ENCODE measurements at regions not wholly inside any gene's neighbourhood (a gene's known extent, or its start where the extent isn't known, plus 50 kb on each side); places are given as distances from the start of the nearest gene placed in this dataset.

GRCh38 chr15:38660738-38661137 lies 96.1 kb upstream of the RASGRP1 start:
- H3K9ac ChIP-seq (ENCODE audit: low read length) = no peak overlapping the region
- DNase-seq = no peak

GRCh38 chr15:38662033-38662802 lies 97.6 kb upstream of the RASGRP1 start:
- no peak overlapping the region for H3K18ac ChIP-seq (ENCODE audit: low read length)

More at GRCh38 chr15:38660738-38661137, 96.1 kb upstream of the RASGRP1 start:
- Histone ChIP-seq H3K4me3 (ENCODE audit: low read depth, low read length) (no peak overlapping the region), H2AFZ (ENCODE audit: insufficient read depth, low read length, poor library complexity) (no peak overlapping the region), H3K27me3 (ENCODE audit: insufficient read depth, low read length) (no peaks in the 10 kb centered on the region), H4K91ac (ENCODE audit: low read depth, low read length) (no peak overlapping the region), H3K4ac (ENCODE audit: low read depth, low read length) (no peak overlapping the region), H3K23ac (ENCODE audit: low read length) (no peak overlapping the region), H2BK120ac (ENCODE audit: insufficient read depth, low read length, poor library complexity) (no peak overlapping the region), H4K12ac (ENCODE audit: low read depth, low read length) (no peak overlapping the region), H2BK5ac (ENCODE audit: low read depth, low read length, poor library complexity) (no peak overlapping the region), H3K36me3 (ENCODE audit: control insufficient read depth in 1 of 2, insufficient read depth in 2 of 2, low read length in 2 of 2) (no peaks in the 10 kb centered on the region), H3K79me1 (ENCODE audit: low read length) (no peaks in the 10 kb centered on the region), H4K8ac (ENCODE audit: low read depth, low read length) (no peak overlapping the region), H3K79me2 (ENCODE audit: control insufficient read depth, insufficient read depth, low read length, poor library complexity) (no peaks in the 10 kb centered on the region), H3K27ac (ENCODE audit: low read depth, low read length) (no peak overlapping the region), H2BK12ac (ENCODE audit: low read length) (no peak overlapping the region), H3K9me3 (ENCODE audit: insufficient read depth, low read depth, low read length) (no peaks in the 10 kb centered on the region), H3K4me1 (ENCODE audit: control insufficient read depth in 1 of 2, insufficient read depth in 2 of 2, low read length in 2 of 2) (no peaks in the 10 kb centered on the region), H2AK5ac (ENCODE audit: low read length) (no peak overlapping the region), H3K14ac (ENCODE audit: low read length) (no peak overlapping the region), H3K18ac (ENCODE audit: low read length) (no peak overlapping the region), H3K4me2 (ENCODE audit: low read length) (no peak overlapping the region)
- WGBS (ENCODE audit: extremely low coverage, insufficient coverage, insufficient read length) = no CpG with 5 or more reads among the region's 1 CpG

GRCh38 chr15:38662805-38663204 lies 98.2 kb upstream of the RASGRP1 start:
- no peaks in the 10 kb centered on the region for H3K4me1 ChIP-seq (ENCODE audit: control insufficient read depth in 1 of 2, insufficient read depth in 2 of 2, low read length in 2 of 2)
- H3K14ac ChIP-seq (ENCODE audit: low read length) = no peak overlapping the region
- no peak overlapping the region for H3K23ac ChIP-seq (ENCODE audit: low read length)
- H4K8ac ChIP-seq (ENCODE audit: low read depth, low read length) = no peak overlapping the region
- H3K18ac ChIP-seq (ENCODE audit: low read length) = no peak overlapping the region
- no peaks in the 10 kb centered on the region for H3K79me1 ChIP-seq (ENCODE audit: low read length)
- H4K91ac ChIP-seq (ENCODE audit: low read depth, low read length) = no peak overlapping the region
- H2BK120ac ChIP-seq (ENCODE audit: insufficient read depth, low read length, poor library complexity) = no peak overlapping the region
- H3K27me3 ChIP-seq (ENCODE audit: insufficient read depth, low read length) = no peaks in the 10 kb centered on the region
- H4K12ac ChIP-seq (ENCODE audit: low read depth, low read length) = no peak overlapping the region
- no peak overlapping the region for H2AK5ac ChIP-seq (ENCODE audit: low read length)
- WGBS (ENCODE audit: extremely low coverage, insufficient coverage, insufficient read length) = no CpG with 5 or more reads among the region's 2 CpGs
- H3K79me2 ChIP-seq (ENCODE audit: control insufficient read depth, insufficient read depth, low read length, poor library complexity) = no peaks in the 10 kb centered on the region
- H2AFZ ChIP-seq (ENCODE audit: insufficient read depth, low read length, poor library complexity) = no peak overlapping the region
- no peak overlapping the region for H2BK12ac ChIP-seq (ENCODE audit: low read length)
- no peak overlapping the region for H3K27ac ChIP-seq (ENCODE audit: low read depth, low read length)
- no peaks in the 10 kb centered on the region for H3K9me3 ChIP-seq (ENCODE audit: insufficient read depth, low read depth, low read length)
- H3K4ac ChIP-seq (ENCODE audit: low read depth, low read length) = no peak overlapping the region
- H3K36me3 ChIP-seq (ENCODE audit: control insufficient read depth in 1 of 2, insufficient read depth in 2 of 2, low read length in 2 of 2) = no peaks in the 10 kb centered on the region
- DNase-seq = no peak
- no peak overlapping the region for H2BK5ac ChIP-seq (ENCODE audit: low read depth, low read length, poor library complexity)
- H3K4me2 ChIP-seq (ENCODE audit: low read length) = no peak overlapping the region
- H3K4me3 ChIP-seq (ENCODE audit: low read depth, low read length) = no peak overlapping the region
- no peak overlapping the region for H3K9ac ChIP-seq (ENCODE audit: low read length)

More at GRCh38 chr15:38662033-38662802, 97.6 kb upstream of the RASGRP1 start:
- Histone ChIP-seq H3K36me3 (ENCODE audit: control insufficient read depth in 1 of 2, insufficient read depth in 2 of 2, low read length in 2 of 2) (no peaks in the 10 kb centered on the region), H2AFZ (ENCODE audit: insufficient read depth, low read length, poor library complexity) (no peak overlapping the region), H2BK120ac (ENCODE audit: insufficient read depth, low read length, poor library complexity) (no peak overlapping the region), H3K9ac (ENCODE audit: low read length) (no peak overlapping the region), H3K79me1 (ENCODE audit: low read length) (no peaks in the 10 kb centered on the region), H3K27ac (ENCODE audit: low read depth, low read length) (no peak overlapping the region), H3K4me2 (ENCODE audit: low read length) (no peak overlapping the region), H3K4ac (ENCODE audit: low read depth, low read length) (no peak overlapping the region), H2AK5ac (ENCODE audit: low read length) (no peak overlapping the region), H3K9me3 (ENCODE audit: insufficient read depth, low read depth, low read length) (no peaks in the 10 kb centered on the region), H3K4me3 (ENCODE audit: low read depth, low read length) (no peak overlapping the region), H3K79me2 (ENCODE audit: control insufficient read depth, insufficient read depth, low read length, poor library complexity) (no peaks in the 10 kb centered on the region), H4K12ac (ENCODE audit: low read depth, low read length) (no peak overlapping the region), H4K91ac (ENCODE audit: low read depth, low read length) (no peak overlapping the region), H4K8ac (ENCODE audit: low read depth, low read length) (no peak overlapping the region), H2BK5ac (ENCODE audit: low read depth, low read length, poor library complexity) (no peak overlapping the region), H3K27me3 (ENCODE audit: insufficient read depth, low read length) (no peaks in the 10 kb centered on the region), H3K14ac (ENCODE audit: low read length) (no peak overlapping the region), H3K4me1 (ENCODE audit: control insufficient read depth in 1 of 2, insufficient read depth in 2 of 2, low read length in 2 of 2) (no peaks in the 10 kb centered on the region), H2BK12ac (ENCODE audit: low read length) (no peak overlapping the region), H3K23ac (ENCODE audit: low read length) (no peak overlapping the region)
- no peak for DNase-seq
- WGBS (ENCODE audit: extremely low coverage, insufficient coverage, insufficient read length) = no CpG with 5 or more reads among the region's 5 CpGs

- Histone ChIP-seq H4K8ac (ENCODE audit: low read depth, low read length) (no peak overlapping the region), H4K91ac (ENCODE audit: low read depth, low read length) (no peak overlapping the region), H2BK120ac (ENCODE audit: insufficient read depth, low read length, poor library complexity) (no peak overlapping the region), H3K14ac (ENCODE audit: low read length) (no peak overlapping the region), H3K79me2 (ENCODE audit: control insufficient read depth, insufficient read depth, low read length, poor library complexity) (no peaks in the 10 kb centered on the region), H3K4me3 (ENCODE audit: low read depth, low read length) (no peak overlapping the region), H3K4ac (ENCODE audit: low read depth, low read length) (no peak overlapping the region), H2AFZ (ENCODE audit: insufficient read depth, low read length, poor library complexity) (no peak overlapping the region), H3K27ac (ENCODE audit: low read depth, low read length) (no peak overlapping the region), H2BK5ac (ENCODE audit: low read depth, low read length, poor library complexity) (no peak overlapping the region), H2AK5ac (ENCODE audit: low read length) (no peak overlapping the region), H3K36me3 (ENCODE audit: control insufficient read depth in 1 of 2, insufficient read depth in 2 of 2, low read length in 2 of 2) (no peaks in the 10 kb centered on the region), H2BK12ac (ENCODE audit: low read length) (no peak overlapping the region), H3K4me1 (ENCODE audit: control insufficient read depth in 1 of 2, insufficient read depth in 2 of 2, low read length in 2 of 2) (no peaks in the 10 kb centered on the region), H4K12ac (ENCODE audit: low read depth, low read length) (no peak overlapping the region), H3K18ac (ENCODE audit: low read length) (no peak overlapping the region), H3K9ac (ENCODE audit: low read length) (no peak overlapping the region), H3K4me2 (ENCODE audit: low read length) (no peak overlapping the region), H3K27me3 (ENCODE audit: insufficient read depth, low read length) (no peaks in the 10 kb centered on the region), H3K79me1 (ENCODE audit: low read length) (no peaks in the 10 kb centered on the region), H3K23ac (ENCODE audit: low read length) (no peak overlapping the region), H3K9me3 (ENCODE audit: insufficient read depth, low read depth, low read length) (no peaks in the 10 kb centered on the region)
- DNase-seq = no peak
- no CpG with 5 or more reads among the region's 3 CpGs for WGBS (ENCODE audit: extremely low coverage, insufficient coverage, insufficient read length)
Observed at GRCh38 chr15:38665586-38666305, 101.1 kb upstream of the RASGRP1 start.

Measured in trophoblast cell (in vitro differentiated cells and primary cell).